ENCODE measurements at regions not wholly inside any gene's neighbourhood (a gene's known extent, or its start where the extent isn't known, plus 50 kb on each side); places are given as distances from the start of the nearest gene placed in this dataset.

GRCh38 chr17:79441356-79442160 is 169.3 kb downstream of the RBFOX3 start:
- no peak for DNase-seq

GRCh38 chr17:79440251-79440650 is 170.6 kb downstream of the RBFOX3 start:
- DNase-seq, result no peak

- no peak for DNase-seq
Observed at GRCh38 chr17:79439493-79439892, 171.4 kb downstream of the RBFOX3 start.

GRCh38 chr17:79438546-79439334 is 172.1 kb downstream of the RBFOX3 start:
- DNase-seq, result peak; percentile 32

GRCh38 chr17:79438058-79438457 is 172.8 kb downstream of the RBFOX3 start:
- no peak for DNase-seq

- DNase-seq, result no peak
Observed at GRCh38 chr17:79437081-79437480, 173.8 kb downstream of the RBFOX3 start.

GRCh38 chr17:79435962-79436361 is 174.9 kb downstream of the RBFOX3 start:
- no peak for DNase-seq

GRCh38 chr17:79435296-79435695 is 175.6 kb downstream of the RBFOX3 start:
- no peak for DNase-seq

GRCh38 chr17:79434215-79434614 is 176.6 kb downstream of the RBFOX3 start:
- no peak for DNase-seq

GRCh38 chr17:79433379-79433778 is 177.5 kb downstream of the RBFOX3 start:
- no peak for DNase-seq

GRCh38 chr17:79431175-79431574 is 179.7 kb downstream of the RBFOX3 start:
- no peak for DNase-seq

- DNase-seq, result no peak
Observed at GRCh38 chr17:79429864-79430494, 180.9 kb downstream of the RBFOX3 start.

- no peak for DNase-seq
Observed at GRCh38 chr17:79428988-79429387, 181.9 kb downstream of the RBFOX3 start.

GRCh38 chr17:79427621-79428539 is 183.0 kb downstream of the RBFOX3 start:
- DNase-seq, result no peak

GRCh38 chr17:79425686-79426085 is 185.2 kb downstream of the RBFOX3 start:
- no peak for DNase-seq

- DNase-seq, result no peak
Observed at GRCh38 chr17:79424471-79425185, 186.2 kb downstream of the RBFOX3 start.

- DNase-seq, result no peak
Observed at GRCh38 chr17:79423811-79424465, 186.9 kb downstream of the RBFOX3 start.

GRCh38 chr17:79422236-79422635 is 188.6 kb downstream of the RBFOX3 start:
- DNase-seq, result no peak

GRCh38 chr17:79420318-79421243 is 190.3 kb downstream of the RBFOX3 start:
- peak; percentile 48 for DNase-seq

GRCh38 chr17:79417476-79417988 is 193.3 kb downstream of the RBFOX3 start:
- DNase-seq, result no peak

Measured in NCI-H345 (cell line).